Panc1 (cell line): ENCODE measurements at regions not wholly inside any gene's neighbourhood (a gene's known extent, or its start where the extent isn't known, plus 50 kb on each side); places are given as distances from the start of the nearest gene placed in this dataset.

Source experiments
- POLR2AphosphoS5 ChIP-seq: IDR thresholded peaks from 2 replicates; pipeline ENCODE4 v1.6.1; 2012; ENCODE audit warnings: mild to moderate bottlenecking, low read depth, low read length, moderate library complexity
- TF ChIP-seq, protein P1 (sequence below): fragments of 450-650 bp; IDR thresholded peaks from 2 replicates; pipeline ENCODE4 v1.5.1; 2017; ENCODE audit warnings: mild to moderate bottlenecking

DNA sequence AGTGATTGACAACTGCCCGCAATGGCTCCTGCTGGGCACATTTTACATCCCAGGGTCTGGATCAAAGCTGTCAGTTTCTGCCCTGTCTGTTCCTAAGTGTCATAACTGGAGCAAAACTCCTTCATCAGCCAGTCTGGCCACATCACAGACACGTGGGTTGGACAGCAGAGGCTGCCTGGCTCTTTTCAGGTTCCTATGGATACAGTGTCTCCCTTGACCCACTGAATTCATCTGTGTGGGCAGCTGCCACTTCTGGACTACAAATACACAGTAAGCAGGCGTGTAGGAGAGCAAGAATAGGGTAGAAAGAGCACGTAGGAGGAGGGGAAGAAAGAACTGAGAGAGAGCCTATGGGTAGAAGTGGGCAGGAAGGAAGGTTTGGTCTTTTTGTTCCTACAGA is 238.0 kb downstream of the ENC1 start:
- TF ChIP-seq, protein P1, sequence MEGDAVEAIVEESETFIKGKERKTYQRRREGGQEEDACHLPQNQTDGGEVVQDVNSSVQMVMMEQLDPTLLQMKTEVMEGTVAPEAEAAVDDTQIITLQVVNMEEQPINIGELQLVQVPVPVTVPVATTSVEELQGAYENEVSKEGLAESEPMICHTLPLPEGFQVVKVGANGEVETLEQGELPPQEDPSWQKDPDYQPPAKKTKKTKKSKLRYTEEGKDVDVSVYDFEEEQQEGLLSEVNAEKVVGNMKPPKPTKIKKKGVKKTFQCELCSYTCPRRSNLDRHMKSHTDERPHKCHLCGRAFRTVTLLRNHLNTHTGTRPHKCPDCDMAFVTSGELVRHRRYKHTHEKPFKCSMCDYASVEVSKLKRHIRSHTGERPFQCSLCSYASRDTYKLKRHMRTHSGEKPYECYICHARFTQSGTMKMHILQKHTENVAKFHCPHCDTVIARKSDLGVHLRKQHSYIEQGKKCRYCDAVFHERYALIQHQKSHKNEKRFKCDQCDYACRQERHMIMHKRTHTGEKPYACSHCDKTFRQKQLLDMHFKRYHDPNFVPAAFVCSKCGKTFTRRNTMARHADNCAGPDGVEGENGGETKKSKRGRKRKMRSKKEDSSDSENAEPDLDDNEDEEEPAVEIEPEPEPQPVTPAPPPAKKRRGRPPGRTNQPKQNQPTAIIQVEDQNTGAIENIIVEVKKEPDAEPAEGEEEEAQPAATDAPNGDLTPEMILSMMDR, result no peak
- no peak for TF ChIP-seq POLR2AphosphoS5
